GM23338 (cell line): ENCODE measurements at regions not wholly inside any gene's neighbourhood (a gene's known extent, or its start where the extent isn't known, plus 50 kb on each side); places are given as distances from the start of the nearest gene placed in this dataset.

Experiments
- CREB1 ChIP-seq: fragments of 250-450 bp; sonication (Bioruptor Pico); IDR thresholded peaks from 2 replicates; pipeline ENCODE4 v1.5.0; 2020; ENCODE audit warnings: low read depth, mild to moderate bottlenecking, moderate library complexity
- ETS1 ChIP-seq: IDR thresholded peaks from 2 replicates; pipeline ENCODE4 v1.6.1; 2016; ENCODE audit warnings: antibody characterized with exemption
- EZH2 ChIP-seq: fragments of 200-600 bp; sonication (generic); IDR thresholded peaks from one replicate; pipeline ENCODE4 v1.8.0; 2017; ENCODE audit warnings: antibody characterized with exemption, mild to moderate bottlenecking, low read depth; ENCODE audit not compliant: unreplicated experiment
- EZH2phosphoT487 ChIP-seq: fragments of 200-600 bp; sonication (generic); IDR thresholded peaks from one replicate; pipeline ENCODE4 v1.8.1; 2018; ENCODE audit warnings: antibody characterized with exemption; ENCODE audit not compliant: unreplicated experiment
- JUNB ChIP-seq: IDR thresholded peaks from one replicate; pipeline ENCODE4 v1.6.1; 2016; ENCODE audit warnings: antibody characterized with exemption; ENCODE audit not compliant: unreplicated experiment
- NANOG ChIP-seq: IDR thresholded peaks from 2 replicates; pipeline ENCODE4 v1.6.1; 2016; ENCODE audit warnings: antibody characterized with exemption, borderline replicate concordance
- POLR2AphosphoS5 ChIP-seq: IDR thresholded peaks from 2 replicates; pipeline ENCODE4 v1.6.1; 2016; ENCODE audit warnings: antibody characterized with exemption, low read depth
- REST ChIP-seq: IDR thresholded peaks from one replicate; pipeline ENCODE4 v1.6.1; 2018; ENCODE audit warnings: antibody characterized with exemption; ENCODE audit not compliant: unreplicated experiment
- STAT1 ChIP-seq: IDR thresholded peaks from one replicate; pipeline ENCODE4 v1.6.1; 2016; ENCODE audit warnings: antibody characterized with exemption; ENCODE audit not compliant: unreplicated experiment
- ZNF114 ChIP-seq: fragments of 250-450 bp; sonication (Bioruptor Pico); IDR thresholded peaks from 2 replicates; pipeline ENCODE4 v1.5.0; 2020; ENCODE audit warnings: mild to moderate bottlenecking, moderate library complexity
- ZNF331 ChIP-seq: fragments of 250-450 bp; sonication (Bioruptor Pico); IDR thresholded peaks from 2 replicates; pipeline ENCODE4 v1.5.0; 2020; ENCODE audit warnings: low read depth, mild to moderate bottlenecking, moderate library complexity
- TF ChIP-seq, protein P1 (sequence below), 2 experiments: fragments of 200-600 bp in 1 of 2; sonication (generic) in 1 of 2; conservative IDR thresholded peaks; 2 replicates each; pipeline versions ENCODE4 v1.5.1 to v1.6.1; 2016 to 2017; ENCODE audit warnings: antibody characterized with exemption in 2 of 2, low read depth in 2 of 2, mild to moderate bottlenecking in 2 of 2, moderate library complexity in 1 of 2
- TF ChIP-seq, protein P2 (sequence below): fragments of 250-450 bp; sonication (Bioruptor Pico); IDR thresholded peaks from 2 replicates; pipeline ENCODE4 v1.5.0; 2020; ENCODE audit warnings: mild to moderate bottlenecking, moderate library complexity

DNA sequence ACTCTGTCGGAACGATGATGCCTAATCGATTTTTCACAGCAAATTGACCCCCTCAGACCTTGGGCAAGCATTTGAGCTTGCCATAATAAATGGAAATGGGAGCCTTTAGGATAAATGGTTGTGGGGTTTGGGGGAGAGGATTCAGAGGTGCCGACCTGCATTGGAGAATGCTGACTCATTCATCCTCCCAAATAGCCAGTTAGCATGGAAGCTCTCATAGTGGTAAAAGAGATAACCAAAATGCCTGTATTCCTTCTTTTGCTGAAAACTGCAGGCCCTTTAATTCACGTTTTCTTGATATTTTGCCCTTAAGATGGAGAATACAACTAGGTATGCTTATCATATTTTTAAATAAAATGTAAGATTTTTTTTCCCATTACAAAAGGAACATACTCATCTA lies 392.6 kb upstream of the DEPDC1 start:
- TF ChIP-seq, protein P1, sequence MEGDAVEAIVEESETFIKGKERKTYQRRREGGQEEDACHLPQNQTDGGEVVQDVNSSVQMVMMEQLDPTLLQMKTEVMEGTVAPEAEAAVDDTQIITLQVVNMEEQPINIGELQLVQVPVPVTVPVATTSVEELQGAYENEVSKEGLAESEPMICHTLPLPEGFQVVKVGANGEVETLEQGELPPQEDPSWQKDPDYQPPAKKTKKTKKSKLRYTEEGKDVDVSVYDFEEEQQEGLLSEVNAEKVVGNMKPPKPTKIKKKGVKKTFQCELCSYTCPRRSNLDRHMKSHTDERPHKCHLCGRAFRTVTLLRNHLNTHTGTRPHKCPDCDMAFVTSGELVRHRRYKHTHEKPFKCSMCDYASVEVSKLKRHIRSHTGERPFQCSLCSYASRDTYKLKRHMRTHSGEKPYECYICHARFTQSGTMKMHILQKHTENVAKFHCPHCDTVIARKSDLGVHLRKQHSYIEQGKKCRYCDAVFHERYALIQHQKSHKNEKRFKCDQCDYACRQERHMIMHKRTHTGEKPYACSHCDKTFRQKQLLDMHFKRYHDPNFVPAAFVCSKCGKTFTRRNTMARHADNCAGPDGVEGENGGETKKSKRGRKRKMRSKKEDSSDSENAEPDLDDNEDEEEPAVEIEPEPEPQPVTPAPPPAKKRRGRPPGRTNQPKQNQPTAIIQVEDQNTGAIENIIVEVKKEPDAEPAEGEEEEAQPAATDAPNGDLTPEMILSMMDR (conservative IDR thresholded peaks at IDR 0.05; ENCODE audit: low read depth in 2 of 2) = no peak
- TF ChIP-seq EZH2 (no peak), POLR2AphosphoS5 (no peak), CREB1 (CRISPR knock-in tag) (no peak), ZNF331 (CRISPR knock-in tag) (no peak), EZH2phosphoT487 (no peak), ETS1 (no peak), REST (no peak), NANOG (no peak), JUNB (no peak), ZNF114 (CRISPR knock-in tag) (no peak), STAT1 (no peak)
- TF ChIP-seq, protein P2, sequence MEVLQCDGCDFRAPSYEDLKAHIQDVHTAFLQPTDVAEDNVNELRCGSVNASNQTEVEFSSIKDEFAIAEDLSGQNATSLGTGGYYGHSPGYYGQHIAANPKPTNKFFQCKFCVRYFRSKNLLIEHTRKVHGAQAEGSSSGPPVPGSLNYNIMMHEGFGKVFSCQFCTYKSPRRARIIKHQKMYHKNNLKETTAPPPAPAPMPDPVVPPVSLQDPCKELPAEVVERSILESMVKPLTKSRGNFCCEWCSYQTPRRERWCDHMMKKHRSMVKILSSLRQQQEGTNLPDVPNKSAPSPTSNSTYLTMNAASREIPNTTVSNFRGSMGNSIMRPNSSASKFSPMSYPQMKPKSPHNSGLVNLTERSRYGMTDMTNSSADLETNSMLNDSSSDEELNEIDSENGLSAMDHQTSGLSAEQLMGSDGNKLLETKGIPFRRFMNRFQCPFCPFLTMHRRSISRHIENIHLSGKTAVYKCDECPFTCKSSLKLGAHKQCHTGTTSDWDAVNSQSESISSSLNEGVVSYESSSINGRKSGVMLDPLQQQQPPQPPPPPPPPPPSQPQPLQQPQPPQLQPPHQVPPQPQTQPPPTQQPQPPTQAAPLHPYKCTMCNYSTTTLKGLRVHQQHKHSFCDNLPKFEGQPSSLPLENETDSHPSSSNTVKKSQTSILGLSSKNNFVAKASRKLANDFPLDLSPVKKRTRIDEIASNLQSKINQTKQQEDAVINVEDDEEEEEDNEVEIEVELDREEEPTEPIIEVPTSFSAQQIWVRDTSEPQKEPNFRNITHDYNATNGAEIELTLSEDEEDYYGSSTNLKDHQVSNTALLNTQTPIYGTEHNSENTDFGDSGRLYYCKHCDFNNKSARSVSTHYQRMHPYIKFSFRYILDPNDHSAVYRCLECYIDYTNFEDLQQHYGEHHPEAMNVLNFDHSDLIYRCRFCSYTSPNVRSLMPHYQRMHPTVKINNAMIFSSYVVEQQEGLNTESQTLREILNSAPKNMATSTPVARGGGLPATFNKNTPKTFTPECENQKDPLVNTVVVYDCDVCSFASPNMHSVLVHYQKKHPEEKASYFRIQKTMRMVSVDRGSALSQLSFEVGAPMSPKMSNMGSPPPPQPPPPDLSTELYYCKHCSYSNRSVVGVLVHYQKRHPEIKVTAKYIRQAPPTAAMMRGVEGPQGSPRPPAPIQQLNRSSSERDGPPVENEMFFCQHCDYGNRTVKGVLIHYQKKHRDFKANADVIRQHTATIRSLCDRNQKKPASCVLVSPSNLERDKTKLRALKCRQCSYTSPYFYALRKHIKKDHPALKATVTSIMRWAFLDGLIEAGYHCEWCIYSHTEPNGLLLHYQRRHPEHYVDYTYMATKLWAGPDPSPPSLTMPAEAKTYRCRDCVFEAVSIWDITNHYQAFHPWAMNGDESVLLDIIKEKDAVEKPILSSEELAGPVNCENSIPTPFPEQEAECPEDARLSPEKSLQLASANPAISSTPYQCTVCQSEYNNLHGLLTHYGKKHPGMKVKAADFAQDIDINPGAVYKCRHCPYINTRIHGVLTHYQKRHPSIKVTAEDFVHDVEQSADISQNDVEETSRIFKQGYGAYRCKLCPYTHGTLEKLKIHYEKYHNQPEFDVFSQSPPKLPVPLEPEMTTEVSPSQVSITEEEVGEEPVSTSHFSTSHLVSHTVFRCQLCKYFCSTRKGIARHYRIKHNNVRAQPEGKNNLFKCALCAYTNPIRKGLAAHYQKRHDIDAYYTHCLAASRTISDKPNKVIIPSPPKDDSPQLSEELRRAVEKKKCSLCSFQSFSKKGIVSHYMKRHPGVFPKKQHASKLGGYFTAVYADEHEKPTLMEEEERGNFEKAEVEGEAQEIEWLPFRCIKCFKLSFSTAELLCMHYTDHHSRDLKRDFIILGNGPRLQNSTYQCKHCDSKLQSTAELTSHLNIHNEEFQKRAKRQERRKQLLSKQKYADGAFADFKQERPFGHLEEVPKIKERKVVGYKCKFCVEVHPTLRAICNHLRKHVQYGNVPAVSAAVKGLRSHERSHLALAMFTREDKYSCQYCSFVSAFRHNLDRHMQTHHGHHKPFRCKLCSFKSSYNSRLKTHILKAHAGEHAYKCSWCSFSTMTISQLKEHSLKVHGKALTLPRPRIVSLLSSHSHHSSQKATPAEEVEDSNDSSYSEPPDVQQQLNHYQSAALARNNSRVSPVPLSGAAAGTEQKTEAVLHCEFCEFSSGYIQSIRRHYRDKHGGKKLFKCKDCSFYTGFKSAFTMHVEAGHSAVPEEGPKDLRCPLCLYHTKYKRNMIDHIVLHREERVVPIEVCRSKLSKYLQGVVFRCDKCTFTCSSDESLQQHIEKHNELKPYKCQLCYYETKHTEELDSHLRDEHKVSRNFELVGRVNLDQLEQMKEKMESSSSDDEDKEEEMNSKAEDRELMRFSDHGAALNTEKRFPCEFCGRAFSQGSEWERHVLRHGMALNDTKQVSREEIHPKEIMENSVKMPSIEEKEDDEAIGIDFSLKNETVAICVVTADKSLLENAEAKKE (CRISPR knock-in tag) = no peak
